Activated CD4-positive, alpha-beta T cell treated with anti-CD3 and anti-CD28 coated beads, Interleukin-2, Interleukin-6, amounts not matched to agents 100 ng/mL and 50 ng/mL, durations not matched to agents 16 hours and 8 hours (primary cell): ENCODE measurements at regions not wholly inside any gene's neighbourhood (a gene's known extent, or its start where the extent isn't known, plus 50 kb on each side); places are given as distances from the start of the nearest gene placed in this dataset.
A peak's percentile ranks its signal among the peaks of the same experiment; 100 is the strongest.

Experiments
- DNase-seq: peaks from one replicate; pipeline ENCODE4 v3.0.0-alpha.2; 2020

DNA sequence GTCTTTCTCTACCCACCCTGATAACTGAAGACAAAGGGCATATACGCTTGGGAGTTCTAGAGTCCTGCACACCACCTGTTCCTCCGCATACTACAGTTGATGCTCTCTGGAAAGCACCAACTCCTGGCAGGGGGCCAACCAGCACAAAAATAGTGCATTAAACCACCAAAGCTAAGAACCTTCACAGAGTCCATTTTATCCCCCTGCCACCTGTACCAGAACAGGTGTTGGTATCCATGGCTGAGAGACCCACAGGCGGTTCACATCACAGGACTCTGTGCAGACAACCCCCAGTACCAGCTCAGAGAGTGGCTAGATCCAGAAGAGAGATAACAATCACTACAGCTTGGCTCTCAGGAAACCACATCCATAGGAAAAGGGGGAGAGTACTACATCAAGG, 114.4 kb upstream of the POU1F1 start:
- DNase-seq = no peak

DNA sequence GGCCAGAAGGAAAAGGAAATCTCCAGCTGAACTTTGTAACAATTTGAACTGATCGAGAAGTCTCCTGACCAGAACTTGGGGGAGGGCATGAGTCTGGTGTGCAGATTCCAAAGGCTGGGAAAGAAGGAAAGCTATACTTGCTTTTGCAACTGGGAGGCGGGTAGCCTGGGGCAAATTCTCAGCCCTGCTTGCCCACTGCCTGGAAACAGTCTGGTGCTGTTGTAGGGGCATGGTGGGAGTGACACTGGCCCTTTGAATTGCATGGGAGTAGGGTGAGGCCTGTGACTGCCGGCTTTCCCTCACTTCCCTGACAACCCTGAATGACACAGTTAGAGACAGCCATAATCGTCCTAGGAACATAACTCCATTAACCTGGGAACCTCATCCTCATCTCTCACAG, 114.0 kb upstream of the POU1F1 start:
- no peak for DNase-seq

DNA sequence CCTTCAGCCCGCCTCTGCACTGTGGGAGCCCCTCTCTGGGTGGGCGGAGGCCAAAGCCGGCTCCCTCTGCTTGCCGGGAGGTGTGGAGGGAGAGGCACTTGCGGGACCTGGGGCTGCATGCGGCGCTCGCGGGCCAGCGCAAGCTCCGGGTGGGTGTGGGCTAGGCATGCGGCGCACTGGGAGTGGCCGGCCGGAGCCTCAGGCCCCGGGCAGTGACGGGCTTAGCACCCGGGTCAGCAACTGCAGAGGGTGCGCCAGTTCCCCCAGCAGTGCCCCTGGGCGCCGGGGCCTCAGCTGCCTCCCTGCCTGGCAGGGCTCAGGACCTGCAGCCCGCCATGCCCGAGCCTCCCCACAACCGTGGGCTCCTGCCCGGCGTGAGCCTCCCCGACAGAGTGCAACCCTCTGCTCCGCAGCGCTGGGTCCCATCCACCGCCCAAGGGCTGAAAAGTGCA, 98.9 kb upstream of the POU1F1 start:
- no peak for DNase-seq

DNA sequence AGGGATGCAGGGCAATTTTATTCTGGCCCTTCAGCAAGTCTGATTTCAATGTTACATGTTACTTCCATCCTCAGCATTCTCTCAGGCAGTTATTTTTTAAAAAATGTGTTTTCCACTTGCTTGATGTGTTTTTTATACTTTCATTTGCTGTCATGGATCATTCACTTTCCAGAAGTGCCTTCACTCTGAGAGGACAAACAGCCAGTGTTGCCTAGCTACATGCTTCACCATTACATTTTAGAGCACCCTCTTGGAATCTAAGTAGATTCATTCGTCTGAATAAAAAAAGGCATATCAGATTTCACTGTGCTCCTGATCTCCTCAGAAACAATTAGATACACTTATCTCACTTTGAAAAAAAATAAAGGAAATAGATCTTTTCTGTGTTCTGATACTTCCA, 93.6 kb upstream of the POU1F1 start:
- no peak for DNase-seq

DNA sequence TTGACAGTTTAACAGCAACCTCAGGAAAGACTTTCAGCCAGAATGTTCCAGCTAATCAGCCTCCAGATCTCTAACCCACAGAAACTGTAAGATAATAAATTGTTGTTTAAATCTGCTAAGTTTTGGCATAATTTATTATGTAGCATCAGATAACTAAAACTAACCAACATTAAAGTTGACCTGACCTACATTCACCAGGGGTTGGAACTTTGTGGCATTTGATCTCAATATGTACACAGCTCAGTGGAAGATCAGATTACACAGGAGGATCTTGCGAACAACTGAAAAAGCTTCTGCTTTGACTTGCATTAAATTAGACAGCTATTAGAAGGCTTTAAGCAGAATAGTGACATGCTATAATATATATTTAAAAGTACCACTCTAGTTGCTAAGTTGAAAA, 91.4 kb upstream of the POU1F1 start:
- no peak for DNase-seq

DNA sequence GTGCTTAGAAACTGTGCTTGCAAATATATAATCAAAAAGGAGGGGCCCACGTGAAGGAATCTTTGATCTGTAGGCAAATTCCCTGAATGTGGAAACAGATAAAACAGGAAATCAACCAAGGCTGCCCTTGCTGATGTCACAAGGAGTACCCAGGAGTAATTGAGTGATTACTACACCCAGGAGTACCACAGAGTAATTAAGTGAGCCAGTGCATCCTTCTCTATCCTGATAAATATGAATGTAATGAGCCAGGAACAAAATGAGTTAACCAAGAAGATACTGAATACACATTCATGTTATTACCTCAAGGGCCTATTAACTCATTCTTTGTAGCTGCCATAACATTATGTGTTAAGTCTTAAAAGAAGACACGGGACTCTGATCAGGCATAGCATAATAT, 87.3 kb upstream of the POU1F1 start:
- no peak for DNase-seq

DNA sequence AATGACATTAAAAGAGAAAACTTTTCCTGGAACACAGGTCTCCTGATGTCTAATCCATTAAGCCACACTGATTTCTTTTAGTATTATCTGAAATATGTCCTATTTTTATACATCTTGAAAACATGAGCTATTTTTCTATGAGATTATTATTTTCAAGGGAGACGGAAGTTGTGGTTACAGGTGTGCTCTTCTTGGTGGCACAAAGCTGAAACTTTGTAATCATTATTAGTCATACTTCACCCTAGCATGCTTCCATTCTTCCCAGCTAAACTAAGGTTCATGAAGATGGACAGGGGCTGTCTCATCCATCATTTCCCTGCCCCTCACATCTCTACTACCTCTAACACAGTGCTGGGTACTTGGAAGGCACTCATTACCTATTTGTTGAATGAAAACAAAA, 85.6 kb upstream of the POU1F1 start:
- no peak for DNase-seq

DNA sequence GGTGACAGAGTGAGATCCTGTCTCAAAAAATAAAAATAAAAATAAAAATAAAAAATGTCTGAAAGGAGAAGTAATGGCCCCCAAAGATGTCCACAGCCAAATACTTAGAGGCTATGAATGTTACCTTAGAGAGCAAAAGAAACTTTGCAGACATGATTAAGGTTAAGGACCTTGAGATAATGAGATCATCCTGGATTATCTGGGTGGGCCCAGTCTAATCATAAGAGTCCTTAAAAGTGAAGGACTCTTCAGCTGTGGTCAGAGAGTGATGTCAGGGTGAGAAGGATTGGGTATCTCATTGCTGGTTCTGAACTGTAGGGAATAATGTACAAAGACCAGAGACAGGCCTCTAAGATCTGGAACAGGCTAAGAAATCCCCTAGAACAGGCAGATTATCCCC, 84.9 kb upstream of the POU1F1 start:
- DNase-seq = no peak

DNA sequence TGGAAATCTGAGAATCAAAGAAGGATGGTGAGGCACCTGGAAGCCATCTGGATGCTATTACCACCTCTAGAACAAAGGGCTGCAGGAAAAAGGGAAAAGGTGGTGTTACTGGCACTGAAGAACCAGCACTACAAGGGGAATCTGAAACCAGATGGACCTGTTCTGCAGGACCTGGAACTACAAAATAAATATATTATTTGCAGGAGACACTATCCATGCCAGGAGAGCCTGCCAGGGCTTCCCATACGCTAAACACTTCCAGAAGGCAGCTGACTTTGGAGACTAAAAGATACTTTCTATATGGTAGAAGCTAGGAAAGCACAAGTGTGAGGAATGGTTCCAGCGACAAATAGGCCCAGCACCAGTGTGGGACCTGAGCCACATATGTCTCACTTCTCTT, 83.4 kb upstream of the POU1F1 start:
- DNase-seq = no peak

DNA sequence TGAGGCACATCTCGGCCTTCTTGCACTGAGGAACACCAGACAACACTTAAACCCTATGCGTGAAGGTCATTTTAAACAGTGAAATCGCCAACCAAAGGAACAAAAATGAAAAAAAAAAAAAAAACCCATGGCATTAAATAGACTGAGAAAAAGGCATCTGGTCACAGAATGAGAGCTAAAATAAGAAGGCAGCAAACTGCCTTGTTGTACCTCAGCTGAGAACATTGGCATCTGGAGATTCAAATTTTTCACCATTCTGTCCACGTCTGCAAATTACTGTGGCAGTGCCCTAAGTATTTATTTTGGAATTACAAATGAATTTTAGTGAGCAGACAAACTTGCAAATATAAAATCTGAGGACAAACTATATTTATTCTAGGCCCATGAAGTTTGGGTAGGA, 82.6 kb upstream of the POU1F1 start:
- no peak for DNase-seq

DNA sequence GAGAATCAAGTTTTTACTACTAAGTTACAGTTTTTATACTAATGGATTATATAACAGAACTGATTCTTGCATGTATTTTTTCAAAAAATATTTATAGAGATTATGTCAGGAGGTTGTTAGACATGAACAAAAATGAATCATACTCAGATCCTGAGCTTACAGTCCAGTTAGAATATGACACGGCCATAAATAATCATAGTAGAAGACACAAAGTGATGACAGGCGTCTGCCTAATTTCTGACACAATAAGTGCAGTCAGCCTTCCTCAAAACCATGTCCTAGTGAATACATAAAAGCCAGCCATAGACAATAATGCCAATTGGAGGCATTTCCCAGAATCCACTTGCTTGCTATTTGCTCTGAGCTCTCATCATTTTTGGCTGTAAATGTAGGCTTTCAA, 81.7 kb upstream of the POU1F1 start:
- no peak for DNase-seq

DNA sequence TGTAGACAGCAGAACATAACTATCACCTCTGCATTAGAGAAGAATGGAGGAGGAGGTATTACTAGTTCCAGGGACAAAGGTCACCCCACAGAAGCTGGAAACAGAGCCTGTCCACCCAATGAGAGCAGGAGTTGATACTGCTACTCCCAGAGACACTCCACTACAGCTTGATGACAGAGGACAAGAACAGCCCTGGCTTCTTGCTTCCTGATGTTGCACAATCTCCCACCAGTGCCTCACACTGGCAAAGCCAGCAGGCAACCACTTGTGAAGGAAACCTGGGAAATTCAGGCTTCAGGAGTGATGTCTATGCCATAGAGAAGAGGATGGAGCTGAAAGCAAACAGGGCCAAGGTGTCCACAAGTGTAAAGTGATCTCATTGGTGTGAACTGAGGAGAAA, 78.0 kb upstream of the POU1F1 start:
- DNase-seq = no peak

DNA sequence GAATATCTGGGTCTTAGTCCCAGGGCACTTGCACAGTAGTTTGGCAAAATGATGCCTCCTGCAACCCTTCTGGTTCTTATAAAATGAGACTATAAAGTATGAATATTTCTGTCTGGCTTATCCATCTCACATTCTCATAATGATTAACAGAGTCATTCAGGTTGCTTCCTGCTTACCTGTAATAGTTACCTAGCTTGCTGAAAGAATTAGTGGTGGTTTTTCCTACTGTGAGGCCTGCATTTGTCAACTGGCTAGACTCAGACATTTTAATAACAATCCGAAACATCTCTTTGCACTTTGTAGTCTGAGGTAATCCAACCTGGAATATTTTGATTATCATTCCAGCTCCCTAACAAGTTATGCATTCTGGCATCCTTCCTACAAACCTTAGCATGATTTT, 75.6 kb upstream of the POU1F1 start:
- no peak for DNase-seq

DNA sequence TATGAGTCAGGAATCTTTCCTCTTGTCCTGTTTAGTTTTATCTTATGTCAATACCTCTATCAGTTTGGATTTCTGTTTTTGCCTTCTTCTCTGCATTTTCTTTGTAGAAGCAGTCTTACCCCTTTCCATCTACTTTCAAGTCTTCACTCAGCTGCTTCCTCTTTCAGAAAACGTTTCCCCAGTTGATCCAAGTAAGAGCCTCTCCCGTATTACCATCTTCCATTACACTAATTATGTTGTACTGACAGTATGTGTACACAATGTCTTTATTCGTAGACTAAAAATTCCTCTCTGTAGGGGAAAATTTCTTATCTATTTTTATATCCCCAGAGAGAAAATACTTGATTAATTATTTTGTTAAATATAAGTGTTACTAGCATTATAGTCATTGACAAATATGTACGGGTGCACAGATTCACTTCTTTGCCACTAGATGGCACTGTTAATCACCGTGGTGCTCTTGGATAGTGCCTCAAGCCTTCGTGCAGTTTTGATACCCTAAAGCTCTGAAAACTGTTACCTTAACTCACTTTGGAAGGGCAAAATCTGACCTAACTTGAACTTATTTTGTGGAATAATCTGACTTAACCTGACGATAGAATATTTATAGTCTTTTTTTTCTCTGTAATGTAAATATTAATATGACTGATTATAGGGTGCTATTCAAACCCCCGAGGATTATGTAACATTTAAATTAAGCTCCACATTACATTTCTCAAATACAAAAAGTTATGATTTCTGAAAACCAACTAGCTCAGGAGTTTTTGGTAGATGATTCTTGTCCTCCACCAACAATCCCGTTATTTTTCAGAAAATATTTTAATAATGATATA, 74.2 kb upstream of the POU1F1 start:
- peak; percentile 62 for DNase-seq

DNA sequence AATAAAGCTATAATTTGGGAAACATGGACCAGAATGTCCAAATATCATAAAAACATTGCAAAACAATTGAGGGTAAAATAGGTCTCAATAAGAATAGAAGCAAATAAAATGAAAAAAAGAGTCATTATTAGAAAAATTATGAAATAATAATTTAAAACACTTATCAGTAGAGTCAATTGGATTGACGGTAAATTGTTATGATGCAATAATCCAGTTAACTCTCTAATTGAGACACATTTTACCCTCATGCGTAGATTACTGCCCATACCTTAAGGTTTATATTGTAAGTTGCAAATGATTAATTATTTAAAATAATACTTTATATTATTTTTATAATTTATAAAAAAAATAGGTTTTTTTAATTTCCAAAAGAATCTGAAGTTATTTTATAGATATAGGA, 73.4 kb upstream of the POU1F1 start:
- no peak for DNase-seq

DNA sequence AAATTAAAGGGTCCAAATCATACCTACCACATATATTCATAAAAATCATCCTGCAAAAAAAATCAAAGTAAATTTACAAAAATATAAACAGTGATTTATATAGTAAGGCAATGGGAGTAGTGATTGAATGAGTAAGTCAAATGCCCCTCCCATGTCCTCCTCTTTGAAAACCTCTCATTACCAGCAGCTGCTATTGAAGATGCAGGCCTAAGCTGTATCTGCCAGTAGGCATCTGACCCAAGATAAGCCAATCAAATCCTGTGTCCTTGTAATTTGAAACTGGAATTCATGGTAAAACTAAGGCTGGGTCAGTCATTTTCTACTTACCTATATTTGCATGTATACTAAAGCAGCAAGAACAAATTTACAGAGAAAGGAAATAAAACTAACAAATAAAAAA, 60.4 kb upstream of the POU1F1 start:
- DNase-seq = no peak

DNA sequence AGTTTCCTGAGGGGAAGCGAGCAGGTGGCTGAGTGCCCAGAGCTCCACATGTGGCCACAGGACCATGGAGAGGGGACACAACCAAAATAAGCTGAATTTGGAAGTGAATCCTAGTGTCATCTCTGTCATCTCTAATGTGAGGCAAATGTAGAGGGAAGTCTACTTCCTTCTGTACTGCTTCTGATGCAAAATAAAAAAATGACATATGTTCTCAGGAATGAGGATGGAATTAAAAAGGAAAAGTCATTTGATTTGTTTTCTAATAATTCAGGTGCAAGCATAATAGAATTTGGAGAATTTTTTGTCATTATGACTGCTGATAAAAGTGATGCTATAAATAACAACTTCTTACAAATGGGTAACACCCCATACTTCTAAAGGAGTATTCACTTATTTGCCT, 59.5 kb upstream of the POU1F1 start:
- DNase-seq = no peak

DNA sequence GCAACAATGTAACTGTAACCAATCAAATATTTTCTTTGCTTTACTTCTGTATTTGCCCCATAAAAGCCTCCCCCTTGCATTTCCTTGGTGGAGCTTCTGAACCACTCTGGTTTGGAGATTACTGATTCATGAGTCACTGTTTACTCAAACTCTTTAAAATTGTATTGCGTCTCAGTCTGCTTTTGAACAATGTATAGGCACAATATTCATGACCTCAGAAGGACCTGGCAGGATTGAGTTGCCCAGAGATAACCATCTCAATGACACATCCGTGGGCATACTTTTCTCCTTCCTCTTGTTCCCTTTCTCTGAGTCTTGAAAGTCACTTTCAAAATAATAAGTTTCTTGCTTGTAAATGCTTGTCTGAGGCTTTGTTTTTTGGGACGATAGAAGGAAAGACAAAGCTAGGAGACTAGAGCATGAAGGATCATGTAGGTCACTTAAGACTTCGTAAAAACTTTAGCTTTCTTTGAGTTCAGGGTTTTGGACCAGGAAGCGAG, 57.1 kb upstream of the POU1F1 start:
- peak; percentile 79 for DNase-seq

DNA sequence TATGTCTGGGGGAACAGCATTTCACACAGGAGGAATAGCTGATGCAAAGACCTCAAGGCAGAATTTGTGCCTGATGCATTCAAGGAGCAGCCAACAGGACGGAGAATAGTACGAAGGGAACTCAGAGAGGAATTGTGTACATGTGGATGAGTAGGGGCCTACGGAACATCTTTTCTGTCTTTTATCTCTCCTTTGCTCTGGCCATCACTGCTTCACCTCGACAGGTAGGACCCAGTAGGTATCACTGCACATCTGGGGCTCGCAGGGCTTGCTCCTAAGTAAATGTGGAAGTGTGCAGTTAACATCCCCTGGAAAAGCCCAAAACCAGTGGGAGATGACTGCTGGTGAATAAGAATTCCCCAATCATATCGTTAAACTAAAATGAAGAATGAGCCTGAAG, 56.4 kb upstream of the POU1F1 start:
- DNase-seq = no peak

DNA sequence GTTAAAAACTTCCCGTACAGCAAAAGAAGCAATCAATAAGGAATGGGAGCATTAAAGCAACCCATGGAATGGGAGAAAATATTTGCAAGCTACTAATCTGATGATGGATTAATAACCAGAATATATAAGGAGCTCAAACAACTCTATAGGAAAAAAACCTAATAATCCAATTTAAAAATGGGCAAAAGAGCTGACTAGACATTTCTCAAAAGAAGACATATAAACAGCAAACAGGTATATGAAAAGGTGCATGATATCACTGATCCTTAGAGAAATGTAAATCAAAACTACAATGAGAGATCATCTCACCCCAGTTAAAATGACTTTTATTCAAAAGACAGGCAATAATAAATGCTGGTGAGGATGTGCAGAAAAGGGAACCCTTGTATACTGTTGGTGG, 52.7 kb upstream of the POU1F1 start:
- no peak for DNase-seq
